ENCODE measurements at regions not wholly inside any gene's neighbourhood (a gene's known extent, or its start where the extent isn't known, plus 50 kb on each side); places are given as distances from the start of the nearest gene placed in this dataset.

DNA sequence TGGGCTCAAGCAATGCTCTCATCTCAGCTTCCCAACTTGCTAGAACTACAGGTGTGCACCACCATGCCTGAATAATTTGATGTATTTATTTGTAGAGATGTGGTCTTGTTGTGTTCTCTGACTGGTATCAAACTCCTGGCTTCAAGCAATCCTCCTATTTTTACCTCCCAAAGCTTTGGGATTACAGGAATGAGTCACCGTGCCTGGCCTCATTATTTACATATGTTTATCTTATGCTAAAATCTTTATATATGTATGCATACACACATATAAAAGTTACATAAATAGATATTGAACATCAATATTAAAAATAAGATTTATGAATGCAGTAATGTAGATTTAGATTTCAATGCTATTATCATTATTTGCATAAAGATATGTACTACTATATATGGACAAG, 1634.5 kb upstream of the LRRTM3 start:
- Histone ChIP-seq H3K27ac (ENCODE audit: low read depth, low read length) (no peak overlapping the region), H3K9me3 (ENCODE audit: control insufficient read depth, insufficient read depth, low read length) (no peaks in the 10 kb centered on the region), H3K4me1 (ENCODE audit: control insufficient read depth, insufficient read depth, low read length) (peaks cover 6% of the 10 kb centered on the region), H3K9ac (ENCODE audit: low read depth, low read length) (no peak overlapping the region), H3K27me3 (ENCODE audit: control insufficient read depth, insufficient read depth, low read length) (no peaks in the 10 kb centered on the region), H3K4me3 (ENCODE audit: low read depth, low read length) (no peak overlapping the region), H3K36me3 (ENCODE audit: control insufficient read depth, insufficient read depth, low read length) (no peaks in the 10 kb centered on the region)

DNA sequence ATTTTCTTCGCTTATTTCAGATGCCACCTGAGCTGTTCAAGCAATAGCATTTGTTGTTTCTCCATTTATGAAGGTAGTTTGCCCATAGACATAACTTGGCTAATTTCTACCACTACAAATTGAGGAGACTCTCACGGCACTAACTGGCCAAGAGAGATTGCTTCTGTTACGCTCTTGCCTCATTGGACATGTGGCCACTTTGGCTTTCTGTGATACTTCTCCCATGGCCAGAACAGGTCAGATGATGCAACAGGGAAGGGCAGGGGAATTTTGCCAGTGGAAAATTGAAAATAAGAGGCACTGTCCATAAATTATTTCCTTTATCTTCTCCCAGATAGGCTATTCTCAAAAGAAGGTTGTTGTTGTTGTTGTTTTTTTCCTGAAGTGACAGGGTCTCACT, 1633.3 kb upstream of the LRRTM3 start:
- Histone ChIP-seq H3K27me3 (ENCODE audit: control insufficient read depth, insufficient read depth, low read length) (no peaks in the 10 kb centered on the region), H3K9me3 (ENCODE audit: control insufficient read depth, insufficient read depth, low read length) (no peaks in the 10 kb centered on the region), H3K4me1 (ENCODE audit: control insufficient read depth, insufficient read depth, low read length) (peaks cover 6% of the 10 kb centered on the region), H3K36me3 (ENCODE audit: control insufficient read depth, insufficient read depth, low read length) (no peaks in the 10 kb centered on the region), H3K9ac (ENCODE audit: low read depth, low read length) (no peak overlapping the region), H3K27ac (ENCODE audit: low read depth, low read length) (no peak overlapping the region), H3K4me3 (ENCODE audit: low read depth, low read length) (no peak overlapping the region)

DNA sequence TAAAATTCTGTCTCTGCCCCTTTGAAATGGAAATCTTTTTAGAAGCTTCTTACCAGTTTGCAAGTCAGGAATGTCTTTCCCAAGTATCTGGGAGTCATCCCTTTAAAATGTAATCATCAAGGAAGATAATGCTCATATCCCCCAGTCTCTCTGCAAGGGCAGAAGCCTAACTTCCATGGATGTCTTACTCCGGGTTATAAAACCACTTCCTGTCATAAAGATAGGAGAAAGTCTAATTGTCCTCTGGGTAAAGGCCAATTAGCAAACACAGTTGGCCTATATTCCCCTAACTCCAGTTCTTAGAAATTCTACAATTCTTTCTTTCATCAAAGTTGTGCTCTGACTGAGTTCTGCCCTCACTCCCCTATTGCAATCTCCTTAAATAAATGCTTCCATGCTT, 1631.5 kb upstream of the LRRTM3 start:
- Histone ChIP-seq H3K27ac (ENCODE audit: low read depth, low read length) (no peak overlapping the region), H3K9me3 (ENCODE audit: control insufficient read depth, insufficient read depth, low read length) (no peaks in the 10 kb centered on the region), H3K4me3 (ENCODE audit: low read depth, low read length) (no peak overlapping the region), H3K4me1 (ENCODE audit: control insufficient read depth, insufficient read depth, low read length) (peaks cover 6% of the 10 kb centered on the region), H3K36me3 (ENCODE audit: control insufficient read depth, insufficient read depth, low read length) (no peaks in the 10 kb centered on the region), H3K27me3 (ENCODE audit: control insufficient read depth, insufficient read depth, low read length) (no peaks in the 10 kb centered on the region), H3K9ac (ENCODE audit: low read depth, low read length) (no peak overlapping the region)

DNA sequence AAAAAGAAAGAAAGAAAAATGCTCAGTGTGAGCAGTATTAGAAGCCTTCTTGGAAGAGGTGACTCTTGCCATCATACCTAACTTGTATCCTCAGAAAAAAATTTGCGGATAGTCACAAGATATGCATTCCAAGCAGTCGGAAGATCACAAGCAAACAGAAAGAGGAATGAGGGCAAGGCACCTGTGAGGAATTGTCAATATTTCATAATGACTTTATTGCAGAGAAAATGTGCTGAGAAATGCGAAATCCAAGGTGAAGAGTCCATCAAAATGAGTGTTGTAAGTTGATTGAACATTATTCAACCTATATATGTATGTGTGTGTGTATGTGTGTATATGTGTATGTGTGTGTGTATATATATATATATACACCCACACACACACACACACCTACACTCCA, 1624.7 kb upstream of the LRRTM3 start:
- no peaks in the 10 kb centered on the region for H3K9me3 ChIP-seq (ENCODE audit: control insufficient read depth, insufficient read depth, low read length)
- no peaks in the 10 kb centered on the region for H3K27me3 ChIP-seq (ENCODE audit: control insufficient read depth, insufficient read depth, low read length)
- no peak overlapping the region for H3K9ac ChIP-seq (ENCODE audit: low read depth, low read length)
- H3K4me1 ChIP-seq (ENCODE audit: control insufficient read depth, insufficient read depth, low read length): no peaks in the 10 kb centered on the region
- H3K36me3 ChIP-seq (ENCODE audit: control insufficient read depth, insufficient read depth, low read length): no peaks in the 10 kb centered on the region
- H3K4me3 ChIP-seq (ENCODE audit: low read depth, low read length): no peak overlapping the region
- no peak overlapping the region for H3K27ac ChIP-seq (ENCODE audit: low read depth, low read length)

DNA sequence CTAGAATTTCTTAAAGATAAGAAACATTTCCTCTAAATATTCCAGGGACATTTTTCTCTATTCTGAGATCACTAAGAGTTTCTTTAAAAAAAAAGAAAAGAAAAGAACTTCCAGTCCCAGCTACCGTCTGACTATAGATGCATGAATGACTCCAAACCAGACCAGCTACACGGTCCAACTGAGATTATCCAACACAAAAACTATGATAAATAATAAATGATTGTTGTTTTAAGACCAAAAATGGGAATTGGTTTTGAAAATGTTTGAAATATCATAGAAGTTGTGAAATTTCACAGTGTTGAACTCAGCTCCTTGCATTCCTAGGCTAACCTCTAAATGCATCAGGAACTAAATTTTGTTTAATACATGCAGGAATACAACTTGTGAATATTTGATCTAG, 1619.6 kb upstream of the LRRTM3 start:
- Histone ChIP-seq H3K27me3 (ENCODE audit: control insufficient read depth, insufficient read depth, low read length) (no peaks in the 10 kb centered on the region), H3K4me1 (ENCODE audit: control insufficient read depth, insufficient read depth, low read length) (no peaks in the 10 kb centered on the region), H3K9me3 (ENCODE audit: control insufficient read depth, insufficient read depth, low read length) (no peaks in the 10 kb centered on the region), H3K27ac (ENCODE audit: low read depth, low read length) (no peak overlapping the region), H3K9ac (ENCODE audit: low read depth, low read length) (no peak overlapping the region), H3K4me3 (ENCODE audit: low read depth, low read length) (no peak overlapping the region), H3K36me3 (ENCODE audit: control insufficient read depth, insufficient read depth, low read length) (no peaks in the 10 kb centered on the region)

DNA sequence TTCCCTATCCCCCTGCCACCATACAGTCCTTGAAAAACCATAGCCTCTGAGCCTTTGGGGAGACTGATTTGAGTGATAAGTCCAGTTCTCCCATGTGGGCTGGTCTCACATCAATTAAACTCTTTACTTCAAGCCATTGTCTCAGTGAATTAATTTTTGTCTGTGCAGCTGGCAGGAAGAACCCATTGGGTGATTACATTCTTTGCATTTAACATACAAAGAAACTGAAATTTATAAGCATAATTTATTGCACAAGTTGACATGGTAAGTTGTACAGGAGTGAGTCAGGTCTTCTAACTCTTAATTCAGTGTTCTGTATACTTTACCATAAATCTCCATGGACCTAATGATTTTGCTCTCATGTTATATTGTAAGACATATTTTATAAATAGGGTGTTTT, 1613.0 kb upstream of the LRRTM3 start:
- Histone ChIP-seq H3K9ac (ENCODE audit: low read depth, low read length) (no peak overlapping the region), H3K4me3 (ENCODE audit: low read depth, low read length) (no peak overlapping the region), H3K36me3 (ENCODE audit: control insufficient read depth, insufficient read depth, low read length) (no peaks in the 10 kb centered on the region), H3K27ac (ENCODE audit: low read depth, low read length) (no peak overlapping the region), H3K4me1 (ENCODE audit: control insufficient read depth, insufficient read depth, low read length) (peaks cover 7% of the 10 kb centered on the region; the same call in 1 of the 2 replicates), H3K9me3 (ENCODE audit: control insufficient read depth, insufficient read depth, low read length) (no peaks in the 10 kb centered on the region), H3K27me3 (ENCODE audit: control insufficient read depth, insufficient read depth, low read length) (no peaks in the 10 kb centered on the region)

DNA sequence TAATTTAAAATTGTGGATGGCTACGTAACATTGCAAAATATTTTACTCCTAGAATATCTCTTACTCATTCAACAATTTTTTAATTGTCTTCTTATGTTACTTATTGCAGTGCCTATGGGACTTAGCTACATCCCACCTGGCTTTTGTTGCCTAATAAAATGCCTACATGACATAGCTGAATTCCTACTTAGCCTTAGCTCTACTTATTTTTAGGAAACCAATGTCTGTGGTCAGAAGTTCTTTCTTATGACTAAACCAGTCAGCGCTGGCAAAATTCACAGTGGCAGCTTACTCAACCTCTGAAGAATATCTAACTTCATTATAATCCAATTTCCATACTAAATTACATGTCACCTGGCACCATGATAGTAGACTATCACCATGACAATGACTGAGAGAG, 1612.4 kb upstream of the LRRTM3 start:
- Histone ChIP-seq H3K9ac (ENCODE audit: low read depth, low read length) (no peak overlapping the region), H3K4me1 (ENCODE audit: control insufficient read depth, insufficient read depth, low read length) (peaks cover 7% of the 10 kb centered on the region; the same call in 1 of the 2 replicates), H3K27me3 (ENCODE audit: control insufficient read depth, insufficient read depth, low read length) (no peaks in the 10 kb centered on the region), H3K4me3 (ENCODE audit: low read depth, low read length) (no peak overlapping the region), H3K27ac (ENCODE audit: low read depth, low read length) (no peak overlapping the region), H3K9me3 (ENCODE audit: control insufficient read depth, insufficient read depth, low read length) (no peaks in the 10 kb centered on the region), H3K36me3 (ENCODE audit: control insufficient read depth, insufficient read depth, low read length) (no peaks in the 10 kb centered on the region)

DNA sequence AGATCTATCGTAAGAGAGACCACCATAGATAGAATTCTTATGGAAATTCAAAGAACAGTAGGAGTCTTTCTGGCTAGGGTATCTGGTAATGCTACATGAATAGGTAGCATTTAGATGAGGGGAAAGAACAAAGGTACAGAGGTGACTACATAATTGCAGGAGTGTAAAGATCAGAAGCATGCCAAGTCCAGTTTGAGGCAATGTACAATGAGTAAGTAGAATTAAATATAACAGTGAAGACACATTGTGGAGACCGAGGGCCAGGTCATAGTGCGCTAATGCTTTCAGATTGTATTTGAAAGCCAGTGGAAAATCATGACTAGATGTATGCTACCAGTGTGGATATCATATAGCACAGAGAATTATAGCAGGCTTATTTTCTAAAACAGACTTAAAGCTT, 1611.6 kb upstream of the LRRTM3 start:
- Histone ChIP-seq H3K27ac (ENCODE audit: low read depth, low read length) (no peak overlapping the region), H3K27me3 (ENCODE audit: control insufficient read depth, insufficient read depth, low read length) (no peaks in the 10 kb centered on the region), H3K9ac (ENCODE audit: low read depth, low read length) (no peak overlapping the region), H3K4me1 (ENCODE audit: control insufficient read depth, insufficient read depth, low read length) (peaks cover 10% of the 10 kb centered on the region), H3K4me3 (ENCODE audit: low read depth, low read length) (no peak overlapping the region), H3K9me3 (ENCODE audit: control insufficient read depth, insufficient read depth, low read length) (no peaks in the 10 kb centered on the region), H3K36me3 (ENCODE audit: control insufficient read depth, insufficient read depth, low read length) (no peaks in the 10 kb centered on the region)

DNA sequence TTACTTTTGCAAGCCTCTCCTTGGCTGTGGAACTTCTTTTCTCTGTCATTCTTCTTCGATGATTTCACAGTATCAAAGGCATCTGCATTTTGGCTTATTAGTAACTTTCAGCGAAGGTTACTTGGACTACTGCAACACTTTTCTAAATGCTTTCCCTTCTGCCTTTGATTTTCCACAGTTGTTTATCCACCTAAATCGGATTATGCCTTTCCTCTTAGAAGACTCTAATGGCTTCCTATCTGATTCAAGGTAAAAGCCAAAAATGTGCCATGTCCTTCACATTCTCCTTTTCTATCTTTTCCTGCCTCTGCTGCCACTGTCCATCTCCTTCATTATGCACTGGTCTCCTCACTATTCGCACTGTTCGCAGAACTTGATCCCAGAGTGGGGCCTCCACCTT, 1606.3 kb upstream of the LRRTM3 start:
- Histone ChIP-seq H3K9ac (ENCODE audit: low read depth, low read length) (no peak overlapping the region), H3K27ac (ENCODE audit: low read depth, low read length) (no peak overlapping the region), H3K4me3 (ENCODE audit: low read depth, low read length) (no peak overlapping the region), H3K36me3 (ENCODE audit: control insufficient read depth, insufficient read depth, low read length) (no peaks in the 10 kb centered on the region), H3K27me3 (ENCODE audit: control insufficient read depth, insufficient read depth, low read length) (no peaks in the 10 kb centered on the region), H3K9me3 (ENCODE audit: control insufficient read depth, insufficient read depth, low read length) (no peaks in the 10 kb centered on the region), H3K4me1 (ENCODE audit: control insufficient read depth, insufficient read depth, low read length) (peaks cover 12% of the 10 kb centered on the region)

DNA sequence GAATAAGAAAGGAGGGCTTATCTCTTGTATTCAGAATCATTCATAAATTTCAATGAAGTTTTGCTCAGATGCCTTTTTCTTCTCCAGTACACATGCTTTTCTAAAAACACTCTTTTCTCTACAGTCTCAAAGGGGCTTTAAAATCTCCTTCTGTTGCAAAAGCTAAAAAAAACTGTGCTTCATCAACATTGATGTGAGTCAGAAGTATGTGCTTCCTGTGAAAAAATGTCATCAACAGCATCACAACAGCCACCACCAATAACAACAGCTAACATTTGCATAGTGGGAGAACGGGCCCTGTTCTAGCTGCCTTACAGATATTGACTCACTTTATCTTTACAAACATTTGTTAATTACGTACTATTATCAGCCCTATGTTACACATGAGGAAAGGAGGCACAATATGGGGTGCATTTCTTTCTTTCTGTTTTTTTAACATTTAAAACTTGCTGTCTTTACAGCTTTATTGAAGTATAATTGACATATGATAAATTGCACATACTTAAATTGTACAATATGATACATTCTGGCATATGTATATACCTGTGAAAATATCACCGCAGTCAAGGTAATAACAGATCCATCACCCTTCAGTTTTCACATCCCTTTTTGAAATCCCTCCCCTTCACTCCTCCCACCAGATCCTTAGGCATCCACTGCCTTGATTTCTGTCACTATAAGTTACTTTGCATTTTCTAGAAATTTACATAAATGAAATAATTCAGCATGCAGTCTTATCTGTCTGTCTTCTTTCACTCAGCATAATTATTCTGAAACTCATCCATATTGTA, 1605.4 kb upstream of the LRRTM3 start:
- no peak overlapping the region for H3K27ac ChIP-seq (ENCODE audit: low read depth, low read length)
- no peak overlapping the region for H3K4me3 ChIP-seq (ENCODE audit: low read depth, low read length)
- H3K36me3 ChIP-seq (ENCODE audit: control insufficient read depth, insufficient read depth, low read length): no peaks in the 10 kb centered on the region
- H3K27me3 ChIP-seq (ENCODE audit: control insufficient read depth, insufficient read depth, low read length): no peaks in the 10 kb centered on the region
- no peaks in the 10 kb centered on the region for H3K9me3 ChIP-seq (ENCODE audit: control insufficient read depth, insufficient read depth, low read length)
- H3K9ac ChIP-seq (ENCODE audit: low read depth, low read length): no peak overlapping the region
- H3K4me1 ChIP-seq (ENCODE audit: control insufficient read depth, insufficient read depth, low read length): peaks cover 17% of the 10 kb centered on the region

DNA sequence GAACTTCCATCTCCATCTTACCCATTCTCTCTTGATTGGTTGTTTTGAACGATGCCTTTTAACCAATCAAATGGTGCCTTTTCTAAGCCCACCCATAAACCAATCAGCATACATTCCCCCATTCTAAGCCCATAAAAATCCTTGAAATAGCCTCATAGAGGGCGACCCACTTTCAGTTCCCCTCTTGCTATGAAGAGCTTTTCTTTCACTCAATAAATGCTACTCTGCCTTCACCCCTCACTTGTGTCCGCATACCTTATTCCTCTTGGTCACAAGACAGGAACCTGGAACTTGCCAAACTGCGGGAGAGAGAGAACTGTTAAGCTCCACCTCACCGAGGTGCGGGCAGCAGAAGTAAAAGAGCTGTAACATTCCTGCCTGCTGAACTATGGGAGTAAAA, 1602.0 kb upstream of the LRRTM3 start:
- Histone ChIP-seq H3K27ac (ENCODE audit: low read depth, low read length) (no peak overlapping the region), H3K36me3 (ENCODE audit: control insufficient read depth, insufficient read depth, low read length) (no peaks in the 10 kb centered on the region), H3K9ac (ENCODE audit: low read depth, low read length) (no peak overlapping the region), H3K4me1 (ENCODE audit: control insufficient read depth, insufficient read depth, low read length) (peaks cover 28% of the 10 kb centered on the region), H3K9me3 (ENCODE audit: control insufficient read depth, insufficient read depth, low read length) (no peaks in the 10 kb centered on the region), H3K27me3 (ENCODE audit: control insufficient read depth, insufficient read depth, low read length) (no peaks in the 10 kb centered on the region), H3K4me3 (ENCODE audit: low read depth, low read length) (no peak overlapping the region)
